ENCODE measurements at regions not wholly inside any gene's neighbourhood (a gene's known extent, or its start where the extent isn't known, plus 50 kb on each side); places are given as distances from the start of the nearest gene placed in this dataset.
"Not testable (repeated sequence)": the region's sequence is repeated elsewhere in the genome, so short reads cannot be mapped to it uniquely, and the experiment has no call there.

DNA sequence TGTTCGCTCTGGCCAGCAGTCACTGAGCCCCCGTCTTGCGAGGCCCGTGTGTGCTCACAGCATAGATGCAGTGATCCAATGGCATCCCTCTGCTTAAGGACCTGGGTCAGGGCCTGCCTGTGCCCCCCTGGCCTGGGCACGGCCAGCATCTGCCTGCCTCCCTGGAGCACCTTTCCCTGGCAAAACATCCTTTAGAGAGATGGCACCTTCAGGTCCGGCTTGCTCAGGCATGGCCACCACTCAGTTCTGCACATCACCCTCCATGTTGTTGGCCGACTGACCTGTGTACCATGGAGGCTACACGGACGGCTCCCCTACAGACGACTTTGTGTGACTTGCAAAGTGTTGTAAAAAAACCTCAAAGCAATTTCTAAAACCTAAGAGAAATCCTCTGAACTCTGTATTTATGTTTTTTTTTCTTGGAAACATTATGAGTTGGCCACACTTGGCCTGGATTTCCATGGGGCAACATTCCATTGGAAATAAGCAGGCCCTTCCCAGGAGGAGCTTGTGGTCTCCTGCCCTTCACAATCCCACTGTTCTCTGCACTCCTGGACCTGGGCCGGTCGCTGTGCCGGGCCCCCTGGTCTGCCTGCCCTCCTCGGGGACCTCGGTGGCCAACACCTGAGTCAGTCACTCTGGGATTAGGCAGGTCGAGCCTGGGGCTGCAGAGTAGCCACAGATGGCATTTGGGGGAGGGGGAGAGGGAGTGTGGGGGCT, 592.4 kb downstream of the TBC1D22A start:
- Histone ChIP-seq H3K9me3 (ENCODE audit: control insufficient read depth in 2 of 2, low read length in 2 of 2) (peaks cover 2 to 4% of the 10 kb centered on the region in 2 donors), H3K4me3 (ENCODE audit: low read length in 2 of 2) (no peak overlapping the region), H3K9ac (ENCODE audit: low read length in 2 of 2) (no peak overlapping the region), H3K27ac (ENCODE audit: low read length) (no peak overlapping the region), H3K36me3 (ENCODE audit: control insufficient read depth in 2 of 2, insufficient read depth in 2 of 2, low read length in 2 of 2) (no peaks in the 10 kb centered on the region), H3K4me1 (ENCODE audit: control insufficient read depth, insufficient read depth, low read length) (no peaks in the 10 kb centered on the region), H3K27me3 (ENCODE audit: control insufficient read depth in 1 of 2, insufficient read depth in 2 of 2, low read length in 2 of 2) (peaks cover 0 to 4% of the 10 kb centered on the region in 2 donors)

DNA sequence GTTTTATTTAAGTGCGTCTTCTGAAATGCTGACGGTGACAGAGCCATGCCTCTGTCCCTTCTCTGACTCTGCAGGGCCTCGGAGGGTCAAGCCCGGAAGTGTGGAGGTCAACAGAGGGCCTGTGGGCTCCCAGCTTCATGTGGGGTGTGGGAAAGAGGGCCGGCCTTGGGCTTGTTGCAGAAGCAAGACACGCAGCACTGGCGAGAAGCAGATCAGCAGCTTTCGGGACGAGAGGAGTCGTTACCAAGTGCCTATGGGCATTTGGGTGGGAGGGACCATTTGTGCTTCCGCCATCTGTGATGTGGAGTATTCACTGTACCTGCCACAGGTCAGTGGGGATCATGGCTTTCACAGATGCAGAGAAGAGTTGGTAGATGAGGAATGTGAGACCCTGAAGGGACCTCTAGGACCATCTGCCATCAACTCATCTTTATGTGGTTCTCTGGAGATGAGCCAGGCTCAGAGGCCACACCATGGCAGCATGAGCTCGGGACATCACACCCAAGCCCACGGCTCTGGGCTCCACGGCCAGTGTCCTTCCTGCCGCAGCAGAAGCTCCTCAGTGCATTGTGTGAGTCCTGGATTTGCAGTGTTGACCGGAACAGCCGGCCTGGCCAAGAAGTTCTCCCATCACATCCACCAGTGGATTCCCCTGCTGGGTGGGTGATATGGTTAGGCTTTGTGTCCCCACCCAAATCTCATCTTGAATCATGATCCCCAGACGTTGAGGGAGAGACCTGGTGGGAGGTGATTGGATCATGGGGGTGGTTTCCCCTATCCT, 590.7 kb downstream of the TBC1D22A start:
- H3K9ac ChIP-seq (ENCODE audit: low read length in 2 of 2), result no peak overlapping the region
- no peak overlapping the region for H3K4me3 ChIP-seq (ENCODE audit: low read length in 2 of 2)
- H3K27ac ChIP-seq (ENCODE audit: low read length), result no peak overlapping the region
- peaks cover 0 to 4% of the 10 kb centered on the region in 2 donors for H3K9me3 ChIP-seq (ENCODE audit: control insufficient read depth in 2 of 2, low read length in 2 of 2)
- no peaks in the 10 kb centered on the region for H3K4me1 ChIP-seq (ENCODE audit: control insufficient read depth, insufficient read depth, low read length)
- peaks cover 0 to 4% of the 10 kb centered on the region in 2 donors for H3K27me3 ChIP-seq (ENCODE audit: control insufficient read depth in 1 of 2, insufficient read depth in 2 of 2, low read length in 2 of 2)
- no peaks in the 10 kb centered on the region for H3K36me3 ChIP-seq (ENCODE audit: control insufficient read depth in 2 of 2, insufficient read depth in 2 of 2, low read length in 2 of 2)

DNA sequence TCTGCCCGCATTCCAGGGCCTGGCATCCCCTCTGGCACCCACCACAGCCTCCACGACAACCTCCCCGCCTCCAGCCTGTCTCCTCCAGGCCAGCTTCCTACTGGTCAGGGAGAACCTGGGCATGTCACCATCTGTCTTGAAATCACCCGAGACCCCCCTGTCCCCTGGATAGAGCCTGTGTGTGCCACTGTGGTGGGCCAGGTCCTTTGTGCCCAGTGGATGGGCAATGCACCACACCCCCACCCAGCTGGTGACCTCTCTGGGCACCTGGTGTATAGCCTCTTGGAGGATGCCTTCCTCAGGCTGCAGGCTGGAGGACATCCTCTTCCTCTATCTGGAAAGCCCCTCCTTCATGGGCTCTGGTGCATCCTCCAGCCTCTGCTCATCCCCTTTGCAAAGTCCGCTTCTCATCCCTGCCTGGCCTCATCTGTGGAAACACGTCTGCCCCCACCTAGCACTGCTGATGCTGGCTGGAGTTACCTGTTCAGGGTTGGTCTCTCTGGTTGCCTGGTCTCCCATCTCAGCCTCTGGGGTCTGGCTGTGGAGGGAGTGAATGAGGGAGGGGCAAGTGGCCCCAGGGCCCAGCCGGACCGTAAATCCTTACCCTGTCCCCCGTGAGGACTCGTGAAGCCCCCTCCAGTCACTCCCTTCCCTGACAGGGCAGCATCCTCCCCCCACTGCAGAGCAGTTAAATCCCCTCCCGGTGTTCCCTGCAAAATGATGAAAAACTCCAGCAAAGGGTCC, 589.6 kb downstream of the TBC1D22A start:
- Histone ChIP-seq H3K4me1 (ENCODE audit: control insufficient read depth, insufficient read depth, low read length) (no peaks in the 10 kb centered on the region), H3K9ac (ENCODE audit: low read length in 2 of 2) (no peak overlapping the region), H3K27me3 (ENCODE audit: control insufficient read depth in 1 of 2, insufficient read depth in 2 of 2, low read length in 2 of 2) (peaks cover 0 to 4% of the 10 kb centered on the region in 2 donors), H3K4me3 (ENCODE audit: low read length in 2 of 2) (no peak overlapping the region), H3K36me3 (ENCODE audit: control insufficient read depth in 2 of 2, insufficient read depth in 2 of 2, low read length in 2 of 2) (no peaks in the 10 kb centered on the region), H3K9me3 (ENCODE audit: control insufficient read depth in 2 of 2, low read length in 2 of 2) (peaks cover 0 to 4% of the 10 kb centered on the region in 2 donors), H3K27ac (ENCODE audit: low read length) (no peak overlapping the region)

DNA sequence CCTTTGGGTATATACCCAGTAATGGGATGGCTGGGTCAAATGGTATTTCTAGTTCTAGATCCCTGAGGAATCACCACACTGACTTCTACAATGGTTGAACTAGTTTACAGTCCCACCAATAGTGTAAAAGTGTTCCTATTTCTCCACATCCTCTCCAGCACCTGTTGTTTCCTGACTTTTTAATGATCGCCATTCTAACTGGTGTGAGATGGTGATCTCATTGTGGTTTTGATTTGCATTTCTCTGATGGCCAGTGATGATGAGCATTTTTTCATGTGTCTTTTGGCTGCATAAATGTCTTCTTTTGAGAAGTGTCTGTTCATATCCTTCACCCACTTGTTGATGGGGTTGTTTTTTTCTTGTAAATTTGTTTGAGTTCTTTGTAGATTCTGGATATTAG, 583.8 kb downstream of the TBC1D22A start:
- not testable (repeated sequence) for H3K4me3 ChIP-seq (ENCODE audit: low read length in 2 of 2); H3K27ac ChIP-seq (ENCODE audit: low read length); H3K27me3 ChIP-seq (ENCODE audit: control insufficient read depth in 1 of 2, insufficient read depth in 2 of 2, low read length in 2 of 2); H3K9me3 ChIP-seq (ENCODE audit: control insufficient read depth in 2 of 2, low read length in 2 of 2); H3K4me1 ChIP-seq (ENCODE audit: control insufficient read depth, insufficient read depth, low read length); H3K9ac ChIP-seq (ENCODE audit: low read length in 2 of 2); H3K36me3 ChIP-seq (ENCODE audit: control insufficient read depth in 2 of 2, insufficient read depth in 2 of 2, low read length in 2 of 2)

DNA sequence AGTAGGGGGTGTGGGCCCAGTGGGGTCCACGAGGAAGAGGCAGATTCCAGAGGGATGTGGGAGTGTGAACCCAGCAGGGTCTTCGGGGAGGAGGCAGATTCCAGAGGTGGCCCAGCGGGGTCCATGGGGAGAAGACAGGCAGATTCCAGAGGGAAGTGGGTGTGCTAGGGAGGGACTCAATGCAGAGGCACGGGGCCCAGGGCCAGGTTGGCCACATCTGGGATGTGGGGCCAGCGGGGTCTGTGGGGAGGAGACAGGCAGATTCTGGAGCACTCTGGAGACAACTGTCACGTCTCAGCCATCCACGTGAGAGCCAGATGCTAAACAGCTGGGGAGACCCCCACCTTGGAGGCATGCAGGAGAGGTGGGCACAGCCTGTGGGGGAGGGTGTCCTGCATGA, 582.6 kb downstream of the TBC1D22A start:
- Histone ChIP-seq H3K36me3 (ENCODE audit: control insufficient read depth in 2 of 2, insufficient read depth in 2 of 2, low read length in 2 of 2) (no peaks in the 10 kb centered on the region), H3K27me3 (ENCODE audit: control insufficient read depth in 1 of 2, insufficient read depth in 2 of 2, low read length in 2 of 2) (peaks cover 0 to 3% of the 10 kb centered on the region in 2 donors), H3K4me1 (ENCODE audit: control insufficient read depth, insufficient read depth, low read length) (no peaks in the 10 kb centered on the region), H3K9ac (ENCODE audit: low read length in 2 of 2) (no peak overlapping the region), H3K27ac (ENCODE audit: low read length) (no peak overlapping the region), H3K9me3 (ENCODE audit: control insufficient read depth in 2 of 2, low read length in 2 of 2) (no peaks in the 10 kb centered on the region), H3K4me3 (ENCODE audit: low read length in 2 of 2) (no peak overlapping the region)

DNA sequence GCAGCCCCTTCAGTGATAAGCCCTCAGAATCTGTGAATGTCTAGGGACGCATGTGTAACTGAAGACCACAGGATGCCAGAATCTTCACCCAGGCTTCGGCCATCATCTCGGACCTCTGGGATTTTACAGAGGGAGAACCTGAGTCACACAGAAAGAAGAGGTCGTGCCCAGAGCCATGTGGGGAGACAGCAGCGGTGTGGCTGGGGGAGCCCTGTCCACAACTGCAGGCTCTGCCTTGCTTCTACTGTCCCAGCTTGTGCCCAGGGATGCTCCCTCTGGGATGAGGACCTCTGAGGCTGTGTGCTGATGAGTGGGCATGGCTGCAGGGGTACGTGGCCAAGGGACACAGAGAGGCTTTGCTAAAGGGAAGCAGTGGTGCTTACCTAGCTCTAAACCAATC, 582.0 kb downstream of the TBC1D22A start:
- no peaks in the 10 kb centered on the region for H3K36me3 ChIP-seq (ENCODE audit: control insufficient read depth in 2 of 2, insufficient read depth in 2 of 2, low read length in 2 of 2)
- no peak overlapping the region for H3K9ac ChIP-seq (ENCODE audit: low read length in 2 of 2)
- H3K4me3 ChIP-seq (ENCODE audit: low read length in 2 of 2), result no peak overlapping the region
- H3K9me3 ChIP-seq (ENCODE audit: control insufficient read depth in 2 of 2, low read length in 2 of 2), result no peaks in the 10 kb centered on the region
- no peaks in the 10 kb centered on the region for H3K4me1 ChIP-seq (ENCODE audit: control insufficient read depth, insufficient read depth, low read length)
- peaks cover 0 to 3% of the 10 kb centered on the region in 2 donors for H3K27me3 ChIP-seq (ENCODE audit: control insufficient read depth in 1 of 2, insufficient read depth in 2 of 2, low read length in 2 of 2)
- no peak overlapping the region for H3K27ac ChIP-seq (ENCODE audit: low read length)

DNA sequence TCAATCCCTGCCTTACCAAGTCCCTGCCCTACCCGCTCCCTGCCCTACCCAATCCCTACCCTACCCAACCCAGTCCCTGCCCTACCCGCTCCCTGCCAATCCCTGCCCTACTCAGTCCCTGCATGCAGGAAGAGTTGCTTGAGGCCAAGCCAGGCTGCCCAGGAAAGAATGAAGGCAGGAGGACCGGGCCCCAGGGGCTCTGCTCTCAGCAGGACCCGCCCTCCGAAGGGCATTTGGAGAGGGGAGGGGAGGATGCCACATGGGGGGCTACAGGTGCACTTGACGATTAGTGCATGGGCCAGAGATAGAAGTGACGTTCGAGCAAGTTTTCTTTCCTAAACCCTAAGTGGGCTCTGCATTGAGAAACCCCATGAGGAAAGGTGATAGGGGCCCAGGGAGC, 581.2 kb downstream of the TBC1D22A start:
- Histone ChIP-seq H3K9me3 (ENCODE audit: control insufficient read depth in 2 of 2, low read length in 2 of 2) (no peaks in the 10 kb centered on the region), H3K27ac (ENCODE audit: low read length) (no peak overlapping the region), H3K36me3 (ENCODE audit: control insufficient read depth in 2 of 2, insufficient read depth in 2 of 2, low read length in 2 of 2) (no peaks in the 10 kb centered on the region), H3K27me3 (ENCODE audit: control insufficient read depth in 1 of 2, insufficient read depth in 2 of 2, low read length in 2 of 2) (peaks cover 0 to 3% of the 10 kb centered on the region in 2 donors), H3K9ac (ENCODE audit: low read length in 2 of 2) (no peak overlapping the region), H3K4me3 (ENCODE audit: low read length in 2 of 2) (no peak overlapping the region), H3K4me1 (ENCODE audit: control insufficient read depth, insufficient read depth, low read length) (no peaks in the 10 kb centered on the region)

DNA sequence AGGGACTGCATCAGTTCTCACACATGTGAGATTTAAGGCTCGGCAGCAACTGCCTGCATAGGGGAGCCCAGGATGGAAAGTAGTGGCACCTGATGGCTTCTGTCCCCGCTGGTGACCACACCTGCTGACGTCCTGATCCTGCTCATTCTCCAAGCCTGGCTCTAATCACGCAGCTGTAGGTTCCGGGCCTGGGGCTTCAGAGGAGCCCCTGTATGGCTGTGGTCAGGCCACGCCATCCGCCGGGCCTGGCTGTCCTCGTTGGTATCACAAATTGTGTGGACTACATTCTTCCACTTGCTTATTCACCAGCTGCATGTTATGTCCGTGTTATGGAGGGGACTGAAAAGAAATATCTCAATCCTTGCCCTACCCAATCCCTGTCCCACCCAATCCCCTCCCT, 580.0 kb downstream of the TBC1D22A start:
- Histone ChIP-seq H3K4me3 (ENCODE audit: low read length in 2 of 2) (no peak overlapping the region), H3K9me3 (ENCODE audit: control insufficient read depth in 2 of 2, low read length in 2 of 2) (no peaks in the 10 kb centered on the region), H3K4me1 (ENCODE audit: control insufficient read depth, insufficient read depth, low read length) (no peaks in the 10 kb centered on the region), H3K27me3 (ENCODE audit: control insufficient read depth in 1 of 2, insufficient read depth in 2 of 2, low read length in 2 of 2) (peaks cover 0 to 3% of the 10 kb centered on the region in 2 donors), H3K27ac (ENCODE audit: low read length) (no peak overlapping the region), H3K9ac (ENCODE audit: low read length in 2 of 2) (no peak overlapping the region), H3K36me3 (ENCODE audit: control insufficient read depth in 2 of 2, insufficient read depth in 2 of 2, low read length in 2 of 2) (no peaks in the 10 kb centered on the region)

DNA sequence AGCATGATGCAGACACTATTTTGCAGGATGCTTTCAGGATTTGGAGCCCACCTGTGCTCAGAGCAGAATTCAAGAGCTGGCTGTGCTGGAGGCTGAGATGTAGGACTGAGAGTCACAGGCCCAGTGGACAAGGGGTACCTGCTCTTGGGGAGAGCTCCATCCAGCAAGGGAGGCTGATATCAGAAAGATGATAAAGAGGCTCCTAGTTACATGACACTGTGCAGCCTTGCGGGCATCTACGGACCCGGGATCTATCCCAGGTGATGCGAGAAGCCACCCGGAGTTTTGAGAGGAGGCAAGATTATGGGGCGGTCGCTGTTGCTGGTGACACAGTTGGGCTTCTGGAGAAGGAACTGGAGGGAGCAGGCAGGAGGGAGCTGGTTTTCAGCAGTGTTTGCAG, 579.0 kb downstream of the TBC1D22A start:
- Histone ChIP-seq H3K36me3 (ENCODE audit: control insufficient read depth in 2 of 2, insufficient read depth in 2 of 2, low read length in 2 of 2) (no peaks in the 10 kb centered on the region), H3K4me3 (ENCODE audit: low read length in 2 of 2) (no peak overlapping the region), H3K27ac (ENCODE audit: low read length) (no peak overlapping the region), H3K9ac (ENCODE audit: low read length in 2 of 2) (no peak overlapping the region), H3K4me1 (ENCODE audit: control insufficient read depth, insufficient read depth, low read length) (no peaks in the 10 kb centered on the region), H3K27me3 (ENCODE audit: control insufficient read depth in 1 of 2, insufficient read depth in 2 of 2, low read length in 2 of 2) (peaks cover 0 to 3% of the 10 kb centered on the region in 2 donors), H3K9me3 (ENCODE audit: control insufficient read depth in 2 of 2, low read length in 2 of 2) (no peaks in the 10 kb centered on the region)

DNA sequence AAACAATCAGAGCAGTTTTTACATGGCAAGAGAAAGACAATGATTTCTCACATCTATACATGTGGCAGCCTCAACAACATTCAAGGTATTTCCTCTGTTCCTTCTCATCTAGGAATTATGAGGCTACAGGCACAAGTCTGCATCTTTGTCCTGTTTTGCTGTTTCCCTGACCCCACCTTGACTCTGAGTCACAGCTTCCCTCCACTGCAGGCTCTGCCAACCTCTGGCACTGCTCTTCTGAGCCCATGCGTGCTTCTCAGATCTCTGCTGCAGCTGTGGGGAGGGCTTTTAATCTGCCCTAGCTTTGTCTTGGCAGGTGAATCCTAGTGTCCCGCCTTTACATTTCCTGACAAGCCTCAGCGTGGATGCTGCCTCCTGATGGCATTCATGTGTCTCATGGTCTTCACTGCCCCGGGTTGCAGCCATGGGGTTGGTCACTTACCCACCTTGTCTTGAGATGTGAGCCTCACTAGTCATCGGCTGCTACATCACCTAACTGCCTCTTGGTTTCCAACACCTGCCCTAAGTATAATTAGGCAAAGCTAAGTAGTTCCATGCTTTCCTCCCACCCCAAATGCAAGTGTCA, 578.5 kb downstream of the TBC1D22A start:
- Histone ChIP-seq H3K4me3 (ENCODE audit: low read length in 2 of 2) (no peak overlapping the region), H3K27me3 (ENCODE audit: control insufficient read depth in 1 of 2, insufficient read depth in 2 of 2, low read length in 2 of 2) (peaks cover 0 to 3% of the 10 kb centered on the region in 2 donors), H3K27ac (ENCODE audit: low read length) (no peak overlapping the region), H3K9me3 (ENCODE audit: control insufficient read depth in 2 of 2, low read length in 2 of 2) (no peaks in the 10 kb centered on the region), H3K4me1 (ENCODE audit: control insufficient read depth, insufficient read depth, low read length) (no peaks in the 10 kb centered on the region), H3K9ac (ENCODE audit: low read length in 2 of 2) (no peak overlapping the region), H3K36me3 (ENCODE audit: control insufficient read depth in 2 of 2, insufficient read depth in 2 of 2, low read length in 2 of 2) (no peaks in the 10 kb centered on the region)

Data from stomach smooth muscle (tissue), 2 donors.